ENCODE measurements at regions not wholly inside any gene's neighbourhood (a gene's known extent, or its start where the extent isn't known, plus 50 kb on each side); places are given as distances from the start of the nearest gene placed in this dataset.

GRCh38 chr4:114488301-114488982 lies 110.2 kb upstream of the UGT8 start:
- Histone ChIP-seq H4K91ac (replicated peaks; ENCODE audit: insufficient read length, low read length) (no peak overlapping the region), H2AFZ (ENCODE audit: low read length) (peak overlapping the region; percentile 52; the same call in 1 of the 2 replicates), H2AK5ac (ENCODE audit: low read depth, low read length) (no peak overlapping the region), H3K79me2 (ENCODE audit: control insufficient read depth in 1 of 2, insufficient read depth in 2 of 2, low read length in 2 of 2) (peaks cover 0 to 4% of the 10 kb centered on the region in 2 experiments; a peak in 1 of 4 replicates), H2BK15ac (ENCODE audit: low read length) (no peak overlapping the region), H2BK5ac (ENCODE audit: low read depth, low read length) (no peak overlapping the region), H3K9me3 (ENCODE audit: insufficient read depth in 2 of 2, low read depth in 1 of 2, low read length in 1 of 2) (peaks cover 4 to 12% of the 10 kb centered on the region in 2 experiments), H3K9ac (replicated peaks in 1 of 4; ENCODE audit: extremely low read depth in 1 of 4, low read depth in 3 of 4, low read length in 3 of 4) (no peak overlapping the region; a peak in 1 of 7 replicates), H3K4me2 (ENCODE audit: insufficient read depth in 1 of 2, low read depth in 2 of 2, low read length in 2 of 2) (no peak overlapping the region), H3K4ac (replicated peaks; ENCODE audit: insufficient read length, low read depth, low read length) (no peak overlapping the region), H3K27ac (ENCODE audit: low read depth, low read length) (no peak overlapping the region), H4K8ac (ENCODE audit: extremely low read depth, insufficient read depth, low read length) (no peak overlapping the region), H4K20me1 (replicated peaks in 1 of 2; ENCODE audit: control insufficient read depth in 1 of 2, insufficient read depth in 2 of 2, low read length in 2 of 2) (no peaks in the 10 kb centered on the region), H3K4me3 (ENCODE audit: extremely low read depth in 1 of 4, insufficient read depth in 2 of 4, low read depth in 3 of 4, low read length in 4 of 4) (no peak overlapping the region), H3K23ac (ENCODE audit: insufficient read length) (no peak overlapping the region), H4K5ac (ENCODE audit: insufficient read length, low read depth, low read length) (no peak overlapping the region), H3K56ac (replicated peaks; ENCODE audit: insufficient read length, low read depth, low read length) (no peak overlapping the region), H2BK20ac (ENCODE audit: low read length) (no peak overlapping the region), H3K18ac (ENCODE audit: extremely low read depth, low read length) (no peak overlapping the region), H3K14ac (ENCODE audit: insufficient read length) (no peak overlapping the region), H3K23me2 (ENCODE audit: low read depth, low read length) (no peaks in the 10 kb centered on the region), H2BK120ac (replicated peaks; ENCODE audit: low read depth, low read length) (no peak overlapping the region), H3K27me3 (replicated peaks in 1 of 4; ENCODE audit: control insufficient read depth in 3 of 4, extremely low read depth in 1 of 4, insufficient read depth in 3 of 4, low read length in 3 of 4) (no peaks in the 10 kb centered on the region), H3K36me3 (ENCODE audit: control insufficient read depth in 2 of 4, insufficient read depth in 4 of 4, low read length in 3 of 4) (peaks cover 0 to 7% (median 3%) of the 10 kb centered on the region in 4 experiments; a peak in 3 of 8 replicates), H3K79me1 (ENCODE audit: low read depth, low read length) (no peaks in the 10 kb centered on the region), H3K4me1 (replicated peaks in 1 of 4; ENCODE audit: control insufficient read depth in 3 of 4, insufficient read depth in 4 of 4, low read length in 3 of 4) (peaks cover 0 to 4% (median 0%) of the 10 kb centered on the region in 4 experiments; a peak in 1 of 7 replicates), H2BK12ac (ENCODE audit: low read depth, low read length) (no peak overlapping the region)
- 96% methylated on average over 3 of the region's 3 CpGs; no CpG with 5 or more reads in 1 of the 2 experiments for WGBS, 2 experiments (ENCODE audit: extremely low coverage in 1 of 2, insufficient coverage in 1 of 2, insufficient read length in 1 of 2, insufficient replicate concordance in 2 of 2, low coverage in 1 of 2, low lambda C conversion rate in 2 of 2, missing lambda C conversion rate in 1 of 2)
- FAIRE-seq (no peak), DNase-seq (ENCODE audit: low read depth in 1 of 2, low spot score in 2 of 2) (no peak)
- CTCF ChIA-PET (ENCODE audit: partially characterized antibody) = no interaction called here
- POLR2A ChIA-PET (ENCODE audit: partially characterized antibody) = interaction anchor here (0.8 to 1.9 kb wide), 3 partner anchors 10 to 31 kb away, joined by 4 to 5 read pairs (median 4); no protein-coding TSS in a partner anchor
- TF ChIP-seq RFX5 (IDR thresholded peaks at IDR 0.05; ENCODE audit: borderline replicate concordance, low read depth, low read length) (no peak), BCL11A (IDR thresholded peaks at IDR 0.05; ENCODE audit: low read depth in 2 of 2, low read length in 2 of 2) (no peak), JUN (IDR thresholded peaks at IDR 0.05; ENCODE audit: low read depth, low read length) (no peak), RBBP5 (IDR thresholded peaks at IDR 0.05; ENCODE audit: borderline replicate concordance, low read depth, low read length) (no peak), SP2 (IDR thresholded peaks at IDR 0.05; ENCODE audit: low read length) (no peak), CTCF (IDR thresholded peaks at IDR 0.05; ENCODE audit: control extremely low read depth in 1 of 3, insufficient read depth in 1 of 3, low read depth in 1 of 3, low read length in 3 of 3) (no peak), GTF2F1 (IDR thresholded peaks at IDR 0.05; ENCODE audit: borderline replicate concordance, low read depth, low read length) (no peak), TAF7 (optimal IDR thresholded peaks at IDR 0.05; ENCODE audit: borderline replicate concordance, low read depth, low read length) (no peak), CEBPB (IDR thresholded peaks at IDR 0.05; ENCODE audit: low read depth, low read length) (no peak), EGR1 (IDR thresholded peaks at IDR 0.05; ENCODE audit: borderline replicate concordance, low read depth, low read length) (no peak)

Measured in H1 (cell line).